GM19452 (cell line): ENCODE measurements at regions not wholly inside any gene's neighbourhood (a gene's known extent, or its start where the extent isn't known, plus 50 kb on each side); places are given as distances from the start of the nearest gene placed in this dataset.

ENCODE experiments used
- ATAC-seq: cut with Tn5 transposase; IDR thresholded peaks from one replicate; pipeline ENCODE4 v1.9.1; 2021; ENCODE audit not compliant: unreplicated experiment

- ATAC-seq: no peak
Observed at GRCh38 chr16:80085606-80086005, 455.2 kb upstream of the DYNLRB2 start.

- no peak for ATAC-seq
Observed at GRCh38 chr16:80084614-80085013, 456.2 kb upstream of the DYNLRB2 start.

GRCh38 chr16:80084163-80084562 lies 456.6 kb upstream of the DYNLRB2 start:
- ATAC-seq: no peak

GRCh38 chr16:80082906-80083305 lies 457.9 kb upstream of the DYNLRB2 start:
- ATAC-seq: no peak

GRCh38 chr16:80081846-80082245 lies 458.9 kb upstream of the DYNLRB2 start:
- no peak for ATAC-seq

- no peak for ATAC-seq
Observed at GRCh38 chr16:80080287-80080851, 460.4 kb upstream of the DYNLRB2 start.

GRCh38 chr16:80079072-80079471 lies 461.7 kb upstream of the DYNLRB2 start:
- no peak for ATAC-seq

GRCh38 chr16:80077696-80078095 lies 463.1 kb upstream of the DYNLRB2 start:
- ATAC-seq: no peak

GRCh38 chr16:80074329-80074728 lies 466.5 kb upstream of the DYNLRB2 start:
- no peak for ATAC-seq

GRCh38 chr16:80071964-80072456 lies 468.8 kb upstream of the DYNLRB2 start:
- no peak for ATAC-seq

- no peak for ATAC-seq
Observed at GRCh38 chr16:80066805-80067580, 466.5 kb upstream of the MAF start.

- no peak for ATAC-seq
Observed at GRCh38 chr16:80065541-80065940, 465.0 kb upstream of the MAF start.

- ATAC-seq: no peak
Observed at GRCh38 chr16:80063713-80064069, 463.2 kb upstream of the MAF start.

GRCh38 chr16:80063031-80063712 lies 462.6 kb upstream of the MAF start:
- ATAC-seq: no peak

- ATAC-seq: no peak
Observed at GRCh38 chr16:80062361-80063030, 462.0 kb upstream of the MAF start.

GRCh38 chr16:80060470-80060869 lies 459.9 kb upstream of the MAF start:
- ATAC-seq: no peak

GRCh38 chr16:80059836-80060235 lies 459.3 kb upstream of the MAF start:
- ATAC-seq: no peak

- no peak for ATAC-seq
Observed at GRCh38 chr16:80058214-80058613, 457.7 kb upstream of the MAF start.

GRCh38 chr16:80056324-80056723 lies 455.8 kb upstream of the MAF start:
- no peak for ATAC-seq

GRCh38 chr16:80055831-80056230 lies 455.3 kb upstream of the MAF start:
- ATAC-seq: no peak

- ATAC-seq: no peak
Observed at GRCh38 chr16:80054647-80055046, 454.1 kb upstream of the MAF start.

GRCh38 chr16:80051040-80051439 lies 450.5 kb upstream of the MAF start:
- no peak for ATAC-seq
